GM21576 (cell line): ENCODE measurements at regions not wholly inside any gene's neighbourhood (a gene's known extent, or its start where the extent isn't known, plus 50 kb on each side); places are given as distances from the start of the nearest gene placed in this dataset.
A peak's percentile ranks its signal among the peaks of the same experiment; 100 is the strongest.

Experiments used
- ATAC-seq: cut with Tn5 transposase; IDR thresholded peaks from one replicate; pipeline ENCODE4 v1.9.1; 2021; ENCODE audit warnings: mild to moderate bottlenecking, moderate library complexity; ENCODE audit not compliant: unreplicated experiment

DNA sequence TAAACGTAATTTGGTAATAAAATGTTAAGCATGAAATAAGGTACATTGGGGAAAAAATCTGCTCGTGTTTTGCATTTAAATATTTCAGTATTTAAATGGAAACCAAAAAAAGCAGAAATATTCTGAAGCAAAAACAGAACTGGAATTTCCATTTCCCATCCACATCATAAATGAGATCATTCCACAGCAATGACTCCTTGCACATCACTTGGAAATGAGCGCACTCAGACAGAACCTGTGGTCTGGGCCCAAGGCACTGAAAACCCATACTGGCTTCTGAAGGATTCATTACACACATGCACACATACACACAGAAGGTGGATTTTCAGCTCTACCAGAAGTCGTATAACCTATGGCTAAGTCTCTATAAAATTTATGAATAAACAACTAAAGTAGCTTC, 174.8 kb downstream of the IBTK start:
- no peak for ATAC-seq

DNA sequence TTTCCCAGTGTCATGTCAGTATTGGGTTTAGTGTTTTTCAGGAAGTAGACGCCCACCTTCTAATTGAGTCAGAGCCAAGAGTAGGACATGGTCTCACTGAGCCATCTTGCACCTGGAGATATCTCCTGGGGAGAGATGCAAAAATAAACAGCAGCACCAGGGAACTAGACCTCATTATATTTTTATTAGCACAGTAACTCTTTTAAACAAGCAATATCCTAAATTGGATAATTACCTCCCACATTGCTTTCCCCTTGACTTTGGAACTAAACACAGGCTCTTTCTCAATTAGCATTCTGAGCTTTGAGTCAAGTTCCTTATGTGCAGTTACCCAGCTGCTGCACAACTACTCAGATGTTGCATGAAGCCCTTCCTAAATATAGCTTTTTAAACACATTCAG, 175.4 kb downstream of the IBTK start:
- ATAC-seq = no peak

DNA sequence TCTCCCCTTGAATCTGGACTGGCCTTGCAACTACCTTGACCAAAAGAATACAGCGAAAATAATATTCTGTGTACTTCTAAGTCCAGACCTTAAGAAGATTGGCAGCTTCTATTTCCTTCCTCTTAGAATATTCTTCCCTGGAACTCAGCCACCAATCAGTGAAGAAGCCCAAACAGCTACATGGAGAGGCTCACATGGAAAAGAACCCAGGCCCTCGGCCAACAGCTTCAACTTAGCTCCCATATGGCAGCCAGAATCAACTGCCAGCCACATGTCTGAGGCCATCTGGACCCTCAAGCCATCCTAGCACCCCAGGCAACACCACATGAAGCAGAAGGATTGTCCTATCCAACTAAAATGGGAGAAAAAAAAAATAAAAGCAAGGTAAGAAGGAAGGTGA, 178.8 kb downstream of the IBTK start:
- no peak for ATAC-seq

DNA sequence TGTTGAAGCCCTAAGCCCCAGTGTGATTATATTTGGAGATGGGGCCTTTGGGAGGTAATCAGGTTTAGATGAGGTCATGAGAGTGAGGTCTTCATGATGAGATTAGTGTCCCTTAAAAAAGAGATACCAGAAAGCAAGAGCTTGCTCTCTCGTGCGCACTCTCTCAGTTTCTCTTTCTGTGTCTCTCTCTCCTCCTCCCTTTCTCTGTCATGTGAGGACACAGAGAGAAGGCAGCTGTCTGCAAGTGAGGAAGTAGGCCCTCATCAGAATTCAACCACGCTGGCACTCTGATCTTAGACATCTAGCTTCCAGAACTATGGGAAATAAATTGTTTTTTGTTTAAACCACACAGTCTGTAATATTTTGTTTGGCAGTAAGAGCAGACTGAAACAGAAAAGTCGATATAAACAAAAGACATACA, 180.5 kb downstream of the IBTK start:
- ATAC-seq = peak; percentile 99

- no peak for ATAC-seq
Observed at GRCh38 chr6:82066196-82066595, 181.3 kb downstream of the IBTK start.

DNA sequence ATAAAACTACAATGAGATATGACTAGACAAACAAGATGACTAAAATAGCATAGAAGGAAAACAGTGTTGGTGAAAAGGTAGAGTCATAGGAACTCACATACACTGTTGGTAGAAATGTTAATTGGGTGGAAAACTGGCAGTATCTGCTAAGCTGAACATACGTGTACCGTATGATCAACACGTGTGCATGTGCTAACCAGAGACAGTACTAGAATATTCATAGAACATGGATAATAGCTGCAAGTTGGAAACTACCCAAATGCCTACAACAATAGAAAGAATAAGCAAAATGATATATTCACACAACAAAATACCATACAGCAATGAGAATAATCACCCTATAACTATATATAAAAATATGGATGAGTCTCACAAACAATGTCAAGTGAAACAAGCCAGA, 184.0 kb downstream of the IBTK start:
- ATAC-seq = no peak

- no peak for ATAC-seq
Observed at GRCh38 chr6:82062219-82062618, 185.3 kb downstream of the IBTK start.

- ATAC-seq = no peak
Observed at GRCh38 chr6:82057846-82058554, 189.5 kb downstream of the IBTK start.

- ATAC-seq = no peak
Observed at GRCh38 chr6:82056567-82056966, 191.0 kb downstream of the IBTK start.

DNA sequence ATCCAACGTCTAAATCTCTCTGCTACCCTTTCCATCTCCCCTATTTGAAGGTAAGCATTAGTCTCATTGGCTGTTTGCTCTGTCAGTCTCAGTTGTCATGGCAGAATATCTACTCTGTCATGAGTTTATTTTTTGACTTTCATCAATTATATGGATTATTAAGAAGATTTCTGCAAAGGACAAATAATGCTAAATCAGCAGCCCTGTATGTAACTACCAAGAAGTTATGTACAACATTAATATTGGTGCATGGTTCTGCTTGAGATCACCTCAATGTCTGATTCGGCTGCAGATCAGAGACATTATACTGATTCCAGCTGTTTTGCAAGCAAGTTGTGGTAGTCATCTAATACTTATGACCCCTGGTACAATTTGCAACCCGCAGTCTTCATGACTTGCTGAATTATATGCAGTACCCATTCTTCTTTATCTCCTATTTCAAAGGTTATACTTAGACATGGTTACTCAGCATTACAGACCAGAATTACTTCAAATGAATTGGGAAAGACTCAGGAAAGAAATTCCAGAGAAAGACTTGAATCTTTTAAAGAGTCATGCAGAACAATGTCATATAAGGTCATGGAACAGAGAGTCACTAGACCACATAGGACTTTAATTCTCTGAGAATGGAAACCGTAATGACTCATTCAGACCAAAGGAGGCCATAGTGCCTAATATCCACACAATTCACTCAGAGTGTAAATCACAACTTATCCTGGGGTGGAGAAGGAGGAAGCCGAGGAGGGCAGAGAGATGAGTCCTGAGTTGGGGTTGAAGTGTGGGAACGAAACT, 201.4 kb downstream of the IBTK start:
- ATAC-seq = no peak

GRCh38 chr6:82040405-82041221, 206.9 kb downstream of the IBTK start:
- ATAC-seq = peak; percentile 83

DNA sequence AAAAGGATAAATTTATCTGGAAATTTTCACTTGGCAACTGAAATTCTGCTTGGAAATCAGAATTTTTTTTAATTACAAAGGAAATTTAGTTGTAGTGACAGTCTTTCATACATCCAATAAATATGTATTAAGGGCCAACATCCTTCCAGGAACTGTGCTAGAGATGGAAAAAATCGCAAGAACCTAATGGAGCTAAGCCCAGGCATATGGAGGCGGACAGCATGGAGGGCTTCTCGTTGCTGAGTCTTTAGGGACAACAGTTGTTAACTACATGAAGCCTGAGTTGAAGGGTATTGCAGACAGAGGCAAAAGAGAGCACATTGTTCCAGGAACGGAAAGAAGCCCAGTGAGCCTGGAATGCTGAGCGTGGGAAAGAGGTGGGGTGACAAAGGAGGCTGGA, 208.9 kb downstream of the IBTK start:
- ATAC-seq = no peak

DNA sequence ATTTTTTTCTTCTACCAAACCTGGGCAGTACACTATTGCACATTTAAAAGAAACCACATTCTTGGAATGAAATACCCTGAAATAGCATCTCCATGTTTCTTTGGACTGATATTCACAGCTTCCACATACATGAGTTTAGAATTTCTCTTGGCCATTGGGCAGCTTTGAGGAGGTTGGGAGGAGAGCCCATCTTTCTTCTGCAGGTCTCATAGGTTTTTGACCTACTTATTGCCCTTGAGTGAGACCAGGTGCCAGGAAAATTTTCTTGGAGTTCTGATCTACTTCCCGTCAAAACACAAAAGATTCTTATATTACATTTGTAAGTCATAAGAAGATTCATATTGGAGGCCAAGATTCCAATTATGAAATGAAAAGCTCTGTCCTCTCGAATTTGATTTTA, 212.0 kb downstream of the IBTK start:
- ATAC-seq = no peak

DNA sequence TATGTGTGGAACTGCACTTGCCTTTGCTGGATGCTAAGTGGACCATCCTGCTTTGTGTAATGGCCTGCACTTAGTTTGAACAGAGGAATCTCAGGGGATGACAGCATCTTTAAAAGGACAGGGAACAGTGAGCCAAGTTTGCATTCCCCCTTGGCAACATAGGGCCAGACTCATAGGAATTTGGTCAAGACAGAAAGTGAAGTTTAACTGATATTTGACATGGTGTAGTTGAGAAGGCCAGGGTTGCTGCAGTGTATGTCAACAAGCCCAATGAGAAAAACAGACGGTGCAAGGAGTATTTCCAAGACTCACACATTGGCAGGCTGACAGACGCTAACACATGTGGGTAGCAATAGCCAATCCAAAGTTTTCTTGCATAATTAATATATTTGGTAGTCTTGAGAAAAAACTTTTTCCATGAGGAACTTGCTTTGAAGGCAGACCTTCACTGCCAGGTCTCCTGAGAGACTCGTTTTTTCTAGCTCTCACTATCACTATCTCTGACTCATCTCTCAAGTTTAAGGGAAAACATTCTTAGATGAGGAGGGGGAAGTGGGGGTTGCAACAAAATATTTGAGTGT, 213.8 kb downstream of the IBTK start:
- no peak for ATAC-seq

GRCh38 chr6:82032444-82032843, 215.1 kb downstream of the IBTK start:
- no peak for ATAC-seq

DNA sequence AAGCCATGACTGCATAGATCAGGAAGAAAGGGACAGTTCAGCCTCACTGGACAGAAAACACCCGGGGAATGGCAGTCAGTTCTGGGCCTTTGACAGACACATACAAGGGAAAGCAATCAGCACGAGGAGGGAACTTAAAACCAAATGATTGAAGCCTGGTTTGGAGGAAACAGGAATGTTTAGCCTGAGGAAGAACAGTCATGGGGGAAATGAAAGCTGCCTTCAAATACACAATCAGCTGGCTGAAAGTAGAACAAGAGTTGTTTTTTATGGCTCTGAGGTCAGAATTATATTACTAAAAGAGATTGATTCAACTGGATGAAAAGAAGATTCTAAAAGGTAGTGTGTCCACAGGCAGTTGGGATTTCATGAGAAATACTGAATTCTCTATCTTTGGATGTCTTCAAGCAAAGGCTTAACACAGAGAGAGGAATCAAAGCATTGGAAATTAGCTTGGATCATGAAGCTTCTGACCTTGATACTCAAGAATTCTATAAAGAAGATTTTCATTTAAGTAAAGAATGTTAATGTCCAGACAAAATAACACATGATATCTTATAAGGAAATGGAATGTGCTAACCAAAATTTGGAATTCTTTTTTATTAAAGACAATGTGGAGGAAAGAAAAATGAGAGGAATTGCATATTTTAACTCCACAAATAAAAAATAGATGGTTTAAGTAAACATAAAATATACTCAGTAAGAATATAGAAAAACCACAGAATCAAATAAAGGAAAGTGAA, 216.6 kb downstream of the IBTK start:
- ATAC-seq = no peak

- ATAC-seq = no peak
Observed at GRCh38 chr6:82030301-82030700, 217.2 kb downstream of the IBTK start.

DNA sequence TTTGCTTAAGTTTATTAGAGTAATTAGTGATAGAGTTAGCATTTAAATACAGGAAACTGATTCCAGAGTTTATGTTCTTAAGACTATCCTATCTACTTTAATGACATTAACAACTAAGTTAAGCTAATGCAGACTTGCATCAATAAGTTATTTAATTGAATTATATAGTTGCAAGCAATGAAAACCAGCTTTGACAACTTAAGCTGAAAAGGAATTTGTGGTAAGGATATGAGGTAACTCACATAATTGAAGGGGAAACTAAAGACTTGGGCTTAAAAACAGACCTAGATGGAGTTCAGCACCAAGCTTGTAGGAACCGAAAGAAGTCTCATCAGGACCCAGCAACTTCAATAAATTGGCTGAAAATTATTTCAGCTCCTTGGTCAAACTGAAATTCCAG, 222.3 kb downstream of the IBTK start:
- ATAC-seq = no peak

- ATAC-seq = no peak
Observed at GRCh38 chr6:82022614-82023129, 224.9 kb downstream of the IBTK start.

- no peak for ATAC-seq
Observed at GRCh38 chr6:82017773-82018172, 229.8 kb downstream of the IBTK start.
